ENCODE measurements at regions not wholly inside any gene's neighbourhood (a gene's known extent, or its start where the extent isn't known, plus 50 kb on each side); places are given as distances from the start of the nearest gene placed in this dataset.

GRCh38 chr17:34527908-34528470 is 51.4 kb upstream of the TMEM132E start:
- Histone ChIP-seq H3K4me1 (replicated peaks in 1 of 2) (peaks cover 19 to 21% of the 10 kb centered on the region in 2 donors), H3K27ac (no peak overlapping the region), H3K4me3 (no peak overlapping the region)
- 19 to 100% (median 65%) methylated on average over 2 to 12 of the region's 13 CpGs for WGBS, 10 experiments
- ATAC-seq (replicated peaks in 6 of 8): peak; percentile 30 to 63 (median 43)
- in situ Hi-C loops (cut with MboI; ENCODE audit: low pct_unique_long_range_greater_than_20kb in 2 of 9, low sequenced_read_pairs in 9 of 9, unreplicated experiment in 9 of 9): loop anchor here in 1 of 9 experiments (25.0 kb wide), 1 partner anchor 359 kb away; no protein-coding TSS in a partner anchor

- 0 to 60% (median 48%) methylated on average over 1 to 5 of the region's 18 CpGs; no CpG with 5 or more reads in 2 of the 10 experiments for WGBS, 10 experiments
- Histone ChIP-seq H3K27ac (no peak overlapping the region), H3K4me3 (no peak overlapping the region), H3K4me1 (replicated peaks in 1 of 2) (peaks cover 18 to 19% of the 10 kb centered on the region in 2 donors)
- in situ Hi-C loops (cut with MboI; ENCODE audit: low pct_unique_long_range_greater_than_20kb in 2 of 9, low sequenced_read_pairs in 9 of 9, unreplicated experiment in 9 of 9): loop anchor here in 1 of 9 experiments (25.0 kb wide), 1 partner anchor 360 kb away; no protein-coding TSS in a partner anchor
- ATAC-seq (replicated peaks in 6 of 8): peak in 4 of 8 experiments; percentile 23 to 59 (median 38)
Measured at GRCh38 chr17:34527136-34527907, 52.1 kb upstream of the TMEM132E start.

GRCh38 chr17:34525651-34526050 is 53.7 kb upstream of the TMEM132E start:
- peaks cover 10 to 11% of the 10 kb centered on the region in 2 donors for H3K4me1 ChIP-seq (replicated peaks in 1 of 2)
- ATAC-seq (replicated peaks in 6 of 8): no peak
- H3K27ac ChIP-seq: no peak overlapping the region
- no peak overlapping the region for H3K4me3 ChIP-seq
- in situ Hi-C loops (cut with MboI; ENCODE audit: low pct_unique_long_range_greater_than_20kb in 2 of 9, low sequenced_read_pairs in 9 of 9, unreplicated experiment in 9 of 9): loop anchor here in 1 of 9 experiments (25.0 kb wide), 1 partner anchor 362 kb away; no protein-coding TSS in a partner anchor
- WGBS, 10 experiments: 20 to 72% (median 38%) methylated on average over 1 to 3 of the region's 4 CpGs; no CpG with 5 or more reads in 6 of the 10 experiments

- in situ Hi-C loops (cut with MboI; ENCODE audit: low pct_unique_long_range_greater_than_20kb in 2 of 9, low sequenced_read_pairs in 9 of 9, unreplicated experiment in 9 of 9): no loop called here
- H3K4me1 ChIP-seq (replicated peaks in 1 of 2): peaks cover 15 to 16% of the 10 kb centered on the region in 2 donors
- no peak overlapping the region for H3K4me3 ChIP-seq
- WGBS, 10 experiments: 11 to 86% (median 40%) methylated on average over 3 of the region's 11 CpGs; no CpG with 5 or more reads in 7 of the 10 experiments
- peak in 2 of 8 experiments; percentile 17 to 66 for ATAC-seq (replicated peaks in 6 of 8)
- H3K27ac ChIP-seq: peak overlapping the region in 1 of 2 donors; percentile 23
Measured at GRCh38 chr17:34521955-34522354, 57.4 kb upstream of the TMEM132E start.

- 0 to 31% (median 4%) methylated on average over 1 to 4 of the region's 6 CpGs; no CpG with 5 or more reads in 6 of the 10 experiments for WGBS, 10 experiments
- Histone ChIP-seq H3K4me3 (no peak overlapping the region), H3K4me1 (replicated peaks in 1 of 2) (peaks cover 15 to 16% of the 10 kb centered on the region in 2 donors), H3K27ac (no peak overlapping the region)
- peak; percentile 53 to 86 (median 81) for ATAC-seq (replicated peaks in 6 of 8)
- in situ Hi-C loops (cut with MboI; ENCODE audit: low pct_unique_long_range_greater_than_20kb in 2 of 9, low sequenced_read_pairs in 9 of 9, unreplicated experiment in 9 of 9): loop anchor here in 1 of 9 experiments (10.0 kb wide), 1 partner anchor 74 kb away; no protein-coding TSS in a partner anchor
Measured at GRCh38 chr17:34519282-34519681, 60.1 kb upstream of the TMEM132E start.

GRCh38 chr17:34517406-34517805 is 62.0 kb upstream of the TMEM132E start:
- Histone ChIP-seq H3K4me3 (no peak overlapping the region), H3K4me1 (replicated peaks in 1 of 2) (peaks cover 15 to 16% of the 10 kb centered on the region in 2 donors), H3K27ac (no peak overlapping the region)
- ATAC-seq (replicated peaks in 6 of 8): no peak
- in situ Hi-C loops (cut with MboI; ENCODE audit: low pct_unique_long_range_greater_than_20kb in 2 of 9, low sequenced_read_pairs in 9 of 9, unreplicated experiment in 9 of 9): loop anchor here in 1 of 9 experiments (10.0 kb wide), 1 partner anchor 73 kb away; no protein-coding TSS in a partner anchor
- 78 to 83% methylated on average over 1 of the region's 1 CpG; no CpG with 5 or more reads in 8 of the 10 experiments for WGBS, 10 experiments

GRCh38 chr17:34511931-34512330 is 67.5 kb upstream of the TMEM132E start:
- WGBS, 10 experiments: 0 to 93% (median 82%) methylated on average over 1 to 3 of the region's 3 CpGs; no CpG with 5 or more reads in 2 of the 10 experiments
- no peaks in the 10 kb centered on the region for H3K4me1 ChIP-seq (replicated peaks in 1 of 2)
- H3K4me3 ChIP-seq: no peak overlapping the region
- no peak for ATAC-seq (replicated peaks in 6 of 8)
- in situ Hi-C loops (cut with MboI; ENCODE audit: low pct_unique_long_range_greater_than_20kb in 2 of 9, low sequenced_read_pairs in 9 of 9, unreplicated experiment in 9 of 9): loop anchor here in 1 of 9 experiments (10.0 kb wide), 1 partner anchor 67 kb away; no protein-coding TSS in a partner anchor
- no peak overlapping the region for H3K27ac ChIP-seq

- in situ Hi-C loops (cut with MboI; ENCODE audit: low pct_unique_long_range_greater_than_20kb in 2 of 9, low sequenced_read_pairs in 9 of 9, unreplicated experiment in 9 of 9): loop anchor here in 1 of 9 experiments (10.0 kb wide), 1 partner anchor 66 kb away; no protein-coding TSS in a partner anchor
- Histone ChIP-seq H3K4me3 (no peak overlapping the region), H3K27ac (no peak overlapping the region), H3K4me1 (replicated peaks in 1 of 2) (no peaks in the 10 kb centered on the region)
- 0 to 79% (median 71%) methylated on average over 1 to 3 of the region's 3 CpGs; no CpG with 5 or more reads in 4 of the 10 experiments for WGBS, 10 experiments
- ATAC-seq (replicated peaks in 6 of 8): no peak
Measured at GRCh38 chr17:34511265-34511664, 68.1 kb upstream of the TMEM132E start.

GRCh38 chr17:34504814-34505484 is 74.4 kb upstream of the TMEM132E start:
- no peak overlapping the region for H3K27ac ChIP-seq
- ATAC-seq (replicated peaks in 6 of 8): no peak
- no peak overlapping the region for H3K4me3 ChIP-seq
- WGBS, 10 experiments: 0 to 81% (median 49%) methylated on average over 2 to 3 of the region's 3 CpGs; no CpG with 5 or more reads in 1 of the 10 experiments
- H3K4me1 ChIP-seq (replicated peaks in 1 of 2): peaks cover 23 to 33% of the 10 kb centered on the region in 2 donors
- in situ Hi-C loops (cut with MboI; ENCODE audit: low pct_unique_long_range_greater_than_20kb in 2 of 9, low sequenced_read_pairs in 9 of 9, unreplicated experiment in 9 of 9): no loop called here

- peaks cover 23 to 33% of the 10 kb centered on the region in 2 donors for H3K4me1 ChIP-seq (replicated peaks in 1 of 2)
- H3K27ac ChIP-seq: peak overlapping the region; percentile 35 to 38
- in situ Hi-C loops (cut with MboI; ENCODE audit: low pct_unique_long_range_greater_than_20kb in 2 of 9, low sequenced_read_pairs in 9 of 9, unreplicated experiment in 9 of 9): no loop called here
- peak in 7 of 8 experiments; percentile 79 to 99 (median 98) for ATAC-seq (replicated peaks in 6 of 8)
- 0 to 60% (median 21%) methylated on average over 1 to 8 of the region's 10 CpGs; no CpG with 5 or more reads in 1 of the 10 experiments for WGBS, 10 experiments
- H3K4me3 ChIP-seq: no peak overlapping the region
Measured at GRCh38 chr17:34503528-34504195, 75.7 kb upstream of the TMEM132E start.

GRCh38 chr17:34502426-34502825 is 77.0 kb upstream of the TMEM132E start:
- 0 to 47% (median 19%) methylated on average over 1 to 4 of the region's 4 CpGs; no CpG with 5 or more reads in 1 of the 10 experiments for WGBS, 10 experiments
- no peak overlapping the region for H3K4me3 ChIP-seq
- in situ Hi-C loops (cut with MboI; ENCODE audit: low pct_unique_long_range_greater_than_20kb in 2 of 9, low sequenced_read_pairs in 9 of 9, unreplicated experiment in 9 of 9): no loop called here
- H3K27ac ChIP-seq: no peak overlapping the region
- H3K4me1 ChIP-seq (replicated peaks in 1 of 2): peaks cover 23 to 33% of the 10 kb centered on the region in 2 donors
- no peak for ATAC-seq (replicated peaks in 6 of 8)

- ATAC-seq (replicated peaks in 6 of 8): peak in 2 of 8 experiments; percentile 27 to 33
- Histone ChIP-seq H3K4me1 (replicated peaks in 1 of 2) (peaks cover 23 to 26% of the 10 kb centered on the region in 2 donors), H3K4me3 (no peak overlapping the region), H3K27ac (no peak overlapping the region)
- 0 to 14% (median 0%) methylated on average over 1 of the region's 1 CpG; no CpG with 5 or more reads in 4 of the 10 experiments for WGBS, 10 experiments
- in situ Hi-C loops (cut with MboI; ENCODE audit: low pct_unique_long_range_greater_than_20kb in 2 of 9, low sequenced_read_pairs in 9 of 9, unreplicated experiment in 9 of 9): no loop called here
Measured at GRCh38 chr17:34499576-34499975, 79.8 kb upstream of the TMEM132E start.

Measured in motor neuron (in vitro differentiated cells).